Stimulated activated CD8-positive, alpha-beta memory T cell treated with anti-CD3 and anti-CD28 coated beads, Interleukin-4, amount 100 ng/mL, for 4 hours (primary cell): ENCODE measurements at regions not wholly inside any gene's neighbourhood (a gene's known extent, or its start where the extent isn't known, plus 50 kb on each side); places are given as distances from the start of the nearest gene placed in this dataset.

ENCODE experiments used
- DNase-seq, 2 donors: peaks; one replicate each; pipeline ENCODE4 v3.0.0-alpha.2; 2020; ENCODE audit warnings: low read depth in 2 of 2, low spot score in 1 of 2

DNA sequence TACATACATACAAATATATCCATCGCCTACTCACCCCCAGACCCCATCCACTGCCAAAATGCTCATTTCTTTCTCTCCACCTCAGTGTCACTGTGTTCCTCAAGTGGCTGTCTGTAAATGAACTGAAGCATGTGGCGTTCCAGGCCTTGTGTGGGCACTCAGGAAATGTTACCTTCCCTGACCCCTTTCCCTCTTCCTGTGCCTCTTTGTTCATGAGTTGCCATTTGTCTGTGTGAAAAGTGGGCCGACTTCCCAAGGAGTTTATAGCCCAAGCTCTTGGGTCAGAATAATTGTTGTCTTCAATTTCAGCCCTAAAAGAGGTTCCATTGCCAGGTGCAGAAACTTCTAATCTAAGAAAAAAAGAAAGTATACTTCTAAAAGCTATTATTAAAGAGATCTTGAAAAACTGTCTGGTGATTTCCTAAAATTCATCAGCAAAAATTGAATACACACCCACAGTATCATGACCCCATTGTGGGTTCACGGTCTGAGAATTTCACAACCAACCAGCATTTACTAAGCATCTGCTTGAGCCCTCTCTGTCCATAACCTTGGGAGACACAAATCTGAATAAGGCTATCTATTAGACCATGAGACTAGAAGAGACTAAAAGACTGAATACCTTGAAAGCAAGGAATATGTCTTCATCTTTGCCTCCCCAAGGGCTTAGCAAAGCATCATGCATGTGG is 201.4 kb upstream of the EEA1 start:
- DNase-seq = no peak

DNA sequence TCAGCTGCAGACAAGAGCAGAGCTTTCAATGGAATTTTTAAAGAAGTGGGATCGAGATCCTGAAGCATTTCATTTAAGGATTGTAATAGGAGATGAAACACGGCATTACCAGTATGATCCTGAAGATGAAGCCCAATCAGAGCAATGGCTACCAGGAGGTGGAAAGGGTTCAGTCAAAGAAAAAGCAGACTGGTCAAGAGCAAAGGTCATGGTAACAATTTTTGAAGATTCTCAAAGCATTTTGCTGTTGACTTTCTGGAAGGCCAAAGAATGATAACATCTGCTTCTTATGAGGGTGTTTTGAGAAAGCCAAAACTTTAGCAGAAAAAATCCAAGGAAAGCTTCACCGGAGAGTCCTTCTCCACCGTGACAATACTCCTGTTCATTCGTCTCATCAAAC is 204.3 kb upstream of the EEA1 start:
- DNase-seq = no peak

DNA sequence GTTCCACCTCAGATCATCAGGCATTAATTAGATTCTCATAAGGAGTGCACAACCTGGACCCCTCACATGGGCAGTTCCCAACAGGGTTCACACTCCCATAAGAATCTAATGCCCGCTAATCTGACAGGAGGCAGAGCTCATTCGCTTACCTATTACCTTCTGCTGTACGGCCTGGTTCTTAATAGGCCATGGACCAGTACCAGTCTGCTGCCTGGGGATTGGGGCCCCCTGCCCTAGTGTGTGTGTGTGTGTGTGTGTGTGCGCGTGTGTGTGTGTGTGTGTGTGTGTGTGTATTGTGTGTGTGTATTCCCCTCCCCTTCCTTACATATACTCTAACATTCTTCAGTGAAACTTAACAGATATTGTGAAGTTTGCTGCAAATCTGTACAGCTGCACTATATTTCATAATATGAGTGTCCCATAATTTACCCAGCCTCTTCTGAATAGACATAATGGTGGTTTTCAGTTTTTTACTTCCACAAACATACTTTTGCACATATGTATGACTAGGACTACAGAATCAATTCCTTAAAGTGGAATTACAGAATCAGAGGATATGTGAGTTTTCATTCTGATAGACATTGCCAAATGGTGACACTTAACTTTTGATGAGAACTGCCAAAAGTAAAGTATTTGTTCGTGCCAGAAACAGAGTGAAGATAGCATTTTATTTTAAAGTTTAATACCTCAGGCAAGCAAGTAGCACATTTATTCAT is 205.2 kb upstream of the EEA1 start:
- DNase-seq = no peak

DNA sequence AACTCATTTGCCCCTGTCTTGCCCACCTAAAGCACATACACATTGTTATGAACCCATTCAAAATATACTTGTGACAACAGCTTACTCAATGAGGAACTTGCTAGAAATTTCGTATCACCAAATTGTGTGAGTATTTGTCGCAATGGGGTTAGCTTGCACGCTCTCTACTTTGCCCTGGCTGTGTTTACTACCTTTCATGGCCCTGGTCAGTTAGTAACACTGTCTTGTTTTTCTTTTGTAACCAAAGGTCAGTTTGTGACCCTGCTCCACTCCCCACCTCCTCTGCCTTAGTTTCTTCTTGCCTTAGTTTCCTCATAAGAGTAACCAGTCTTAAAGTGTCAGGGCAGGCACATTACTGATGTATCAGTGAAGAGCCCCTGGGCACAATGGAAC is 205.8 kb upstream of the EEA1 start:
- no peak for DNase-seq

DNA sequence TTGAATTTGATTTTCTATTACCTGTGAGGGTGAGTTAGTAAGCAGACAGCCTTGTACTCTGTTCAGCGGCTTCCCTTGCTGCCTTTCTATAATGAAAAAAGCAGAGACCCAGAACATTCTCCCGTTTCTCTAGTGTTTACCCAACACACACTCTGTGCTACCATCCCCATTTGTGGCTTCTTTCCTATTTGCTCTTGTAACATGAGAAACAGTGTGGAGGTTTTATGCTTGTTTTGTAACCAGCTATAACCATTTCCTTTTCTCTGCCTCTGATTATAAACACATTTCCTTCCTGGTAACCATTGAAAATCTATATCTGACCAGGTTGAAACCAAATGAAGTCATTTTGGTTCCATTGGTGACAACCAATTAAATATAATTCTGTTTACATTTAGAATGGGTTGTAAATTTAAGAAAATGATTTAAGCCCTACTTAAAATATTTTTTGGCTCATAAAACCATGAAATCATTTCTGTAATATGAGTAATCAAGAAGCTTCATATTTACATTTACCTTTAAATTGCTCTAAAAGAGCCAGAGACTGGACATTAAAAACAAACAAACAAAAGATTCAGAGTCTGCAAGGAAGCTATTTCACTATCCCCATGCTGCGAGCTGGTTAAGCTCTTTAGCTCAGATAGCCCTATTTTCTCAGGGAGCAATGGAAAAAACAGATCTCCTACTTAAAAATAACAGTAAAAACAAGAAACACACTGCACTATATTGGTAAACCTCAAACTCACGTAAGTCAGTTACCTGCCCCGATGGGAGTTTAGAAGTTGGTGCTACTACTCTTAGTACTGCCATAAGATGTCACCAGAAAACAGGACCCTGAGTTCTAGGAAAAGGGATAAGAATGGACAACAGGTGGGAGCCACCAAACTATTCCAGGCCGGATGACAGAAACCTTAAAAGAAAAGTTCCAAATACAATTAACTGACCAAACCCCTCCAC is 206.5 kb upstream of the EEA1 start:
- no peak for DNase-seq

DNA sequence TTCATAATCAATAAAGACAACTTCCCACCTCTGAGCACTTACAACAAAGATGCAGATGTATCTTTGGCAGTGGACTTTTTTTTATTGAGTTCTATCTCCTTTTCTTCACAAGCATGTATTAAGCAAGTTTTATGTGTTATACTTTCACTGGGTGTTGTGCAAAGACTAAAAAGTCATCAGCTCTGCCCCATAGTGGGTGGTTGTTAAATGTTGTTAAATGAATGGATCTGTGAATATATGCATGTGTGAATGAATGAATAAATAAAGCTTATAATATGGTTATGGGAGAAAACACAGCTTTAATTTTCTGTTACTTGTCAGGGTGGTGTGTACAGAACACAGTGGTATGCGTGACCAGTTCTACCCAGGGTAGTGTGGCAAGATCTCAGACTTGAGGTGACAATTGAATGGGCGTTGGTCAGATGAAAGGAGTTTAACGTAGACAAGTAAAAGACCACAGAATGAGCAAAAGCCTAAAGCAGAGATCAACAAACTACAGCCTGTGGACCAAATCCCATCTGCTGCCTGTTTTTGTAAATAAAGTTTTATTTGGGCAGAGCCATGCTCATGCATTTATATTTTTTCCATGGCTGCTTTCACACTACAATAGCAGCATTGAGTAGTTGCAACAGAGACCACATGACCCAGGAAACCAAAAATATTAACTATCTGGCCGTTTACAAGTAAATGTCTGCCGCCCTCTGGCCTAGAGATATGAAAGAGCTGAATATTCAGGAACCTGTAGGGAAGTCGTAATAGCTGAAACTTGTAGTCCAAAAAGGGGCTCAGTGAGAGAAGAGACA is 207.4 kb upstream of the EEA1 start:
- DNase-seq = no peak

DNA sequence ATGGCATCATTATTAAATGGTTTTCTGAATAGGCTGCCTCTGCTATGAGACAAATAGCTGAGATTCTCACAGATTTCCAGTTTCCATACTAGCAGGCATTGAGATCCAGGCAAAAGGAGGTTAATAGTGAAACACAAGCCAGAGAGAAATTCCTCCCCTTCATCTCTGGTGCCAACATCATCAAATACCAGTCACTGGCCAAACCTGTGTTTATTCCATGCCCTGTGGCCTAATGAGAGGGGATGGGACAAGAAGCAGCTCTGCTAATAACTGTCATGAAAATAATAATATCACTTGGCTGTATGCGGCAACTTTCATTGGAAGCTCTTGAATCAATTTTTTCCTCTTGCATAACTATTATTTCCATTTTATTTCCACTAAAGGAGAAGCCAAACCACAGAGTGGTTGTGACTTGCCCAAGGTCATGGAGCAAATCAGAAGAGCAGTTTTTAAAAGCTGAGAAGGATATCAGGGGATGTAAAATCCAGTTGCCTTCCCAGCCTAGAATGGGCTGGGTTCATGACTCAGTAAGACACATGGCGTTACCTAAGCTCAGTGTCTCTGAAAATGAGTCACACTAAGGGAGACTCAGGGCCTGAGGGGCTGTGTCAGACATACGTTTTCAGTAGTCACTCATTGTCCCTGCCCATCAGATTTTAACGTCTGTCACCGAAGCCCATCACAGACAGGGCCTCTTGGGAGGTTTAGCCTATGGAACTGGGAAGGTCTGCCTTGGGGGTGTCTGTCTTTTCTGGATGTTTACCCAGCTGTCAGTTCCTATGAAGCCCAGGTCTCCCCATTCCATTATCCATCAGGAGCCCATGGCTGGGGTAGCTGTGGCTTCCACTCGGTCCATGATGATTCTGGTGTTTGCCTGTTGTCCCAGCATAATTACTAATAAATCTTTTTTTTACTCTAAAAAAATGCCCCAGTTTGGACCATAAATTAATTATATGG is 208.8 kb upstream of the EEA1 start:
- DNase-seq = no peak

DNA sequence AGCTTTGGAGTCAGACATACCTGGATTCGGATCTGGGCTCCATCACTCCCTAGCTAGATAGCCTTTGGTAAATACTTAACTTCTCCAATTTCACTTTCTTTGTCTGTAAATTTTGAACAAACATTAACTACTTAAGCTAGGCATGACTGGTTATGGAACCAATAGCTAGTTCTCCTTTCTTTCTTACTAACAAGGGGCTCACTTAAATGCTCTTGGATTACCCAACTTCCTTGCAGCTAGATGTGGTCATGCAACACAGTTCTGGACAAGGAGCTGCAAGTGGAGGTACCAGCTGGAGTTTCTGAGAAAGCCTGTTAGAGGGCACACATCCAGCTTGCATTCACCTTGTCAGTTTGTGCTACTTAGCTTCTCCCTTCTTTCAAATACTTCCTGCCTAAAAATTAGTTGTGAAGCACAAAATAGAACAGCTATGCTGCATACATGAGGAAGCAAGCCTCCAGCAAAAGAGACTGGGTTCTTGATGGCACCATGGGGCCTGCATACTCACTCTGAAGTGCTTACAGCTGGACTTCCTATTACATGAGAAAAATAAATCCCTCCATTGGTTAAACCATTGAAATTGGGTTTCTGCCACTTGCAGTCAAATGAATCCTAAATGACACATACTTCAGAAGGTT is 210.1 kb upstream of the EEA1 start:
- no peak for DNase-seq

DNA sequence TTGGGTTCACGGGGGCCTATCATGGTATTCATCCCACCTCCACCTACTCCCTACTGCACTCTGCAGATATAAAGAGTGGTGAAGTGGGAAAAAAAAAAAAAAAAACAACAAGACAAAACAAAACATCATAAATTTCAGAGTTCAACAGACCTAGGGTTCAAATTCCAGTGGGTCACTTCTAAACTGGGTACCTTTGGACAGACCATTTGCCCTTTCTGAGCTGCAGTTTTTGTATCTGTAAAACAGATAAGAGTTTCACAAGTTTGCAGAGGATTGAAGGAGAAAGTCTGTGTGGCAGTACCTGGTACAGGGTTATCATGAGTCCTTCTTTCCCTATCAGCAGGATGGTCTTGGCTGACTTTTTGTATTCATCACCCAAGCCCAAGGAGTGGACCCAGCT is 211.2 kb upstream of the EEA1 start:
- DNase-seq = no peak

DNA sequence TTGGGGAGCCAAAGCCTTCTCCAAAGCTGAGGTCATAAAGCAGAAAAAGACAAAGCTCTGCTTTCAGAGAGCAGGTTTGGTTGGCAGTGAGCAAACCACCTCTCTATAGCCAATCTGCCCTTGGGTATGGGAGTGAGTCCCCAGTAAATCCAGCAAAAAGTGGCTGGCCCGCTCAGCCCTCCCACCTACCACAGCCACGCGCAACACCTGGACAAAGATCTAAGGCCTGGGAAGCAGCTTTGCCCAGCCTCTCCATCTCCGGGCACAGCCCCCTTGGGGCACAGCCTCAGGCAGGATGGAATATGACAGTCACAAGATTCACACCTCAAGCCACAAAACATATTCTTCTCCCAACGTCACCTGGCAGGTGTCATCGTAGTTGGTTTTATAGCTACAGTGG is 211.7 kb upstream of the EEA1 start:
- no peak for DNase-seq

DNA sequence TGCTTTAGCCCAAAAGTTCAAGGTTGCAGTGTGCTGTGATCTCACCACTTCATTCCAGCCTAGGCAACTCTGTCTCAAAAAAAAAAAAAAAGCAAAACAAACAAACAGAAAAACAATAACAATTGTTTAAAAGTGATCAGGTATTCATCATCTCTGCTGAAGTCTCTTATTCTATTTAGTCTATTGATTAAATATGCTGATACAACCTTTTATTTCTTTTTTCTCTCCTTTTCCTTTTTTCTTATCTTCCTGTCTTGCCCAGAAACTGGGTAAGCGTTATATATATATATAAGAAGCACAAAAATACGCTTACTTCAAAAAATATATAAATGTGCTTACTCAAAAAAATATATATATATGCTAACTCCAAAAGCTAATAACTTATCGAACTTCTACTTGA is 213.8 kb upstream of the EEA1 start:
- DNase-seq = no peak

DNA sequence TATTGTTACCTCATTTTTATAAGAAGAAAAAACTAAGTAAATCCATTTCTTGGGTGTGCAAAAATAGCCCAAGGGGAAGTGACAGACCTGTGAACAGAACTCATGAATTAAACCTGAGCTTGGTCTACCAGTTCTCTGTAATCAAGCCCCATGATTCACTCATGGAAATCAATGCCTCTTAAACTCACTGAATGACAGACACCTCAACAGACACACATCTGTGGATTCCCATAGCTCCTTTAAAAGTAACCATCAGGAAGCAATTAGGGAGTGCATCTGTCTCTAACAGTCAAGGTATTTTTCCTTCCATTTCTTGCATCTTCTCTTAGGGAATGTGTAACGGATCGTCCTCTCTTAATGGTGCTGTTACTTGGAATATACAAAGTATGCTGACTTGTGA is 215.0 kb upstream of the EEA1 start:
- no peak for DNase-seq

DNA sequence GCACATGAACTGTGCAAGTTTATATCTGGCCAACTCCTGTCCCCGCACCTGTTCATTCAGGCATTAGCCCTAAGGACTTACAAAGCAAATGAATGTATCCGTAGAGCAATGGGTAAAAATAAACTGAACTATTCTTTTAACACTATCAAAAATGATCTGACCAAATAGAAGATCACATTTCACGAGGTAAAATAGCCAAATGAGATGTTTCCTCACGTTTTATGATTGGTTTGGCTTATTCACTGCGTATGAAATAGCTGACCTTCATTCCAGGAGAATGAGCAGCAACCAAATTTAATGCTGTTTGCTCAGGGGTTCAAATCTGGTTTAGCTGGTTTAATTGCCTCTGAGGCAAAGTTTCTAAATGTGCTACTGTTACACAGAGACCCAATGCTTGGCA is 216.0 kb upstream of the EEA1 start:
- no peak for DNase-seq

DNA sequence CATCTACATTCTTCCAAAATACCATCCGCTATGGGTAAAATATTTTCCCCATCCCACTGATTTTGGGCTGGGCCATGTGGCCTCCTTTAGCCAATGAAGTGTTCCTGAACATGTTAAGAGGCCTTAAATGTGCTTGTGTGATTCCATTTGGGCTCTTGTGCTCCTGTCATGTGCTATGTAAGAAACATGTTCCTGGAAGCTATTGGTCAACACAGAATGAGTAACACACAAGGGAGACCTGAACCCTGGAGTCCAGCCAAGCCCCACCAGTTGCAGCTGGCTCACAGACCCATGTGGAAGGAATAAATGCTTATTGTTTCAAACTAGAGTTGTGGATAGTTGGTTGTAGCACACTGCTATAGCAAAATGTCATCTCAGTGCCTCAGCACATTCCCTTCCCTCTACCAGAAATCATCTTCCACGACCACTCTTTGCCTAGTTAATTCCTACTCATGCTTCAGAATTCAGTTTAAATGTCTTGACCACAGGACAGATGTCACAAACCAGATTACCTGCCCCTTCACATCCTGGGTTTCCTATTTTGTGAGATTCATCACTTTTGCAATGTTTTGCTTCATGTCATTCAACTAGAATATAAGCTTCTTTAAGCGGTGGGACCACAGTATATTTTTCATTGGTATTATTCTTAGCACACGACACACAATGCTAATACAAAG is 217.3 kb upstream of the EEA1 start:
- DNase-seq = no peak

DNA sequence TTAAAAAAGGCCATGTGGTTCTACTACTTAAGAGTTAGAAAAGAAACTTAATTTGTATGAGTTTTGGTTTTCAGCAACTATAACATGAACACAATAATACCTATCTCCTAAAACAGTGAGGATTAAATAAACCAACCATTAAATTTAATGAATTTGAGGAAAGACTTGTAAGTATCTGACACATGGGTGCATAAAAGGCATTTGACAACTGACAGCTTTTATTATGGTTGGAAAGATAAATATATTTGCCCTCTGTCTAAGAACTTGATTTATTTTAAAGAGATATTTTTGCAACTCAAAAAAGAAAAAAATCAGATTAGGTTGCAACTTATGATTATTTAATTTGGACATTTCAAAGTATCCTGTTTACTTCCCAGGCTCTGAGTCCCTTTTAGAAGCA is 217.9 kb upstream of the EEA1 start:
- DNase-seq = no peak

DNA sequence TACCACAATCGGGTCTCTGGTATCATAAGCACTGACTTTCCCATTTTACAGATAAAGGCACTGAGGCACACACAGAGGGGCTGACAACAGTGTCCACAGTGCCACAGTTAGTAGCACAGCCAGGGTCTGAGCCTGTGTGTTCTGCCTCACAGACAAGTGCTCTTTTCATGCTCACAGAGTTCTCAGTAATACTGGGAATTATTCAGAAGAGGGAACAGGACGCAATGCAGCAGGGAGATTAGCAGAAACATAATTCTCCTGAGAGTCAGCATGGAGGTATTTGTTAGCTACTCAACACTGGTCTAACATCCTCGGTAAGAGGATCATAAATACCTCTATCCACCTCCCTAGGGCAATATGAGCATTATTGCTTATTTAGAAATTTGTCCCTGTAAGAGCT is 219.3 kb upstream of the EEA1 start:
- no peak for DNase-seq

DNA sequence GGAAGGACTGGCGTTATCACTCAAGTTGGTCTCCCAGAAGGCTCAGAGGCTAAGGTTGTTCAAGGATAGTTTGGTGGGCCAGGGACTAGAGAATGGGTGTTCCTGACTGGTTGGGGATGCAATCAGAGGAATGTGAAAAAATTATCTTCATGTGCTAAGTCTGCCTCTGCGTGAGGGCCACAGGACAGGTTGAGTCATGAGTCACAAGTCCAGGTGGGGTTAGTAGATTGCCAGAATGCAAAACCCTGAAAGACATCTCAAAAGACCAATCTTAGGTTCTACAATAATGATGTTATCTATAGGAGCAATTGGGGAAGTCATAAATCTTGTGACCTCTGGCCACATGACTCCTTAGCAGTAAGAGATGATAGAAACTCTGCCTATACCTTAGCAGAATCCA is 220.1 kb upstream of the EEA1 start:
- no peak for DNase-seq

DNA sequence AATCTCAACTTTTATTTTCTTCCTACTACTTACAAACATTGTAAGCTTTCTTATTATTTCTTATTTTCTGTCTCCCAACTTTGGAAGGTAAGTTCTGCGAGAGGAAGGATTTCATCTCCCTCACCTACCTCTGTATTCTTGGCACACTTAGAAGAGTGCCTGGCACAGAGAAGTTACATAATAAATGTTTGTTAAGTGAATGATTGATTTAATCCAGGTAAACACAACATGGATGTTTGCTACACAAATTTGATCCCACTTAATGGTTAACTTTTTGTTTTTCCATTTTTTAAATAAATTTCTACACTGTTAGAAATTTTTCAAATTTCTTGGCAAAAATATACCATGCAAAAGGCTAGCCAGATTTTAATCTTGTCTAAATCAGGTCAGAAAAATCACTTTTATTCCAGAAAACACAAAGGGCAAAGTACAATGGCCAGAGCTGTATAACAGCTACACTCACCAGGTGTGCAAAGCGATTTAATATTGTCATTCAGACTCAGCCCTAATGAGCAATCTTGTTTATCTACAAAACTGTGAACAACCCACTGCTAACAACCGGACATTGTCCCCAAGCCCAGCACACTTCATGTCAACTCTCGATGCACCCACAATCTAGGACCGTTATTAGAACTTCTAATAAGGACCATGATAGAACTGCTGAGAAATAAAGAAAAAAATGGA is 222.1 kb upstream of the EEA1 start:
- no peak for DNase-seq
